ENCODE measurements at regions not wholly inside any gene's neighbourhood (a gene's known extent, or its start where the extent isn't known, plus 50 kb on each side); places are given as distances from the start of the nearest gene placed in this dataset.

- Histone ChIP-seq H3K27ac (ENCODE audit: low read length) (no peak overlapping the region), H3K36me3 (ENCODE audit: control insufficient read depth, insufficient read depth, low read length) (no peaks in the 10 kb centered on the region), H3K4me1 (ENCODE audit: control insufficient read depth, insufficient read depth, low read length) (no peaks in the 10 kb centered on the region), H3K27me3 (ENCODE audit: control insufficient read depth, insufficient read depth, low read length) (no peaks in the 10 kb centered on the region), H3K4me3 (ENCODE audit: low read depth in 2 of 2, low read length in 2 of 2) (no peak overlapping the region), H3K9me3 (ENCODE audit: control insufficient read depth, insufficient read depth, low read depth, low read length) (no peaks in the 10 kb centered on the region)
- intact Hi-C loops (cut with micrococcal nuclease; ENCODE audit: unreplicated experiment) (no loop called here), in situ Hi-C loops (cut with HindIII; ENCODE audit: low pct_unique_long_range_greater_than_20kb, low sequenced_read_pairs) (no loop called here)
- peak; percentile 84 for ATAC-seq
- no TSS peak for BruUV-seq (replicated peaks)
- CTCF ChIA-PET = no interaction called here
- peak; percentile 87 for DNase-seq (ENCODE audit: low read depth, low spot score)
- POLR2A ChIA-PET = no interaction called here
- TF ChIP-seq CTCF (IDR thresholded peaks at IDR 0.05) (no peak), POLR2AphosphoS5 (IDR thresholded peaks at IDR 0.05; ENCODE audit: low read depth, low read length) (no peak), TCF7L2 (IDR thresholded peaks at IDR 0.05; ENCODE audit: low read depth, low read length) (no peak), SIN3A (IDR thresholded peaks at IDR 0.05; ENCODE audit: borderline replicate concordance, insufficient read depth, low read depth, low read length) (no peak), REST (IDR thresholded peaks at IDR 0.05; ENCODE audit: insufficient read depth in 1 of 2, low read depth in 2 of 2, low read length in 1 of 2) (no peak)
Measured at GRCh38 chr15:38868326-38869114, 303.9 kb upstream of the RASGRP1 start.

GRCh38 chr15:38871638-38872037, 307.0 kb upstream of the RASGRP1 start:
- TF ChIP-seq CTCF (IDR thresholded peaks at IDR 0.05) (no peak), REST (IDR thresholded peaks at IDR 0.05; ENCODE audit: insufficient read depth in 1 of 2, low read depth in 2 of 2, low read length in 1 of 2) (no peak), SIN3A (IDR thresholded peaks at IDR 0.05; ENCODE audit: borderline replicate concordance, insufficient read depth, low read depth, low read length) (no peak), TCF7L2 (IDR thresholded peaks at IDR 0.05; ENCODE audit: low read depth, low read length) (no peak), POLR2AphosphoS5 (IDR thresholded peaks at IDR 0.05; ENCODE audit: low read depth, low read length) (no peak)
- Histone ChIP-seq H3K9me3 (ENCODE audit: control insufficient read depth, insufficient read depth, low read depth, low read length) (no peaks in the 10 kb centered on the region), H3K27me3 (ENCODE audit: control insufficient read depth, insufficient read depth, low read length) (no peaks in the 10 kb centered on the region), H3K4me1 (ENCODE audit: control insufficient read depth, insufficient read depth, low read length) (no peaks in the 10 kb centered on the region), H3K36me3 (ENCODE audit: control insufficient read depth, insufficient read depth, low read length) (no peaks in the 10 kb centered on the region), H3K27ac (ENCODE audit: low read length) (no peak overlapping the region), H3K4me3 (ENCODE audit: low read depth in 2 of 2, low read length in 2 of 2) (no peak overlapping the region)
- no TSS peak for BruUV-seq (replicated peaks)
- CTCF ChIA-PET = no interaction called here
- no peak for DNase-seq (ENCODE audit: low read depth, low spot score)
- no peak for ATAC-seq
- intact Hi-C loops (cut with micrococcal nuclease; ENCODE audit: unreplicated experiment) (no loop called here), in situ Hi-C loops (cut with HindIII; ENCODE audit: low pct_unique_long_range_greater_than_20kb, low sequenced_read_pairs) (no loop called here)
- POLR2A ChIA-PET = no interaction called here

Measured in Panc1 (cell line).